GM23338 (cell line): ENCODE measurements at regions not wholly inside any gene's neighbourhood (a gene's known extent, or its start where the extent isn't known, plus 50 kb on each side); places are given as distances from the start of the nearest gene placed in this dataset.

Experiments used
- ATAC-seq: fragments of 200-7000 bp; cut with Tn5 transposase; 3 replicates; pipeline ENCODE4 v1.9.1; 2020
- DNase-seq: peaks from one replicate; pipeline ENCODE4 v3.0.0-alpha.2; 2015; ENCODE audit warnings: low spot score
- H2AFZ ChIP-seq: fragments of 200-600 bp; sonication (generic); 2 replicates; pipeline ENCODE4 v1.8.0; 2016; ENCODE audit warnings: antibody characterized with exemption, mild to moderate bottlenecking, moderate library complexity
- H3F3A ChIP-seq: fragments of 200-600 bp; sonication (generic); replicated peaks from 2 replicates; pipeline ENCODE4 v1.8.0; 2017; ENCODE audit warnings: antibody characterized with exemption, mixed run types, low read depth
- H3K27ac ChIP-seq: fragments of 200-600 bp; sonication (generic); 2 replicates; pipeline ENCODE4 v1.6.1; 2016; ENCODE audit warnings: low read depth
- H3K27me3 ChIP-seq: fragments of 200-600 bp; sonication (generic); 2 replicates; pipeline ENCODE4 v1.8.0; 2016; ENCODE audit warnings: mild to moderate bottlenecking, mixed run types, moderate library complexity; ENCODE audit not compliant: insufficient read depth
- H3K36me3 ChIP-seq: fragments of 200-600 bp; sonication (generic); 2 replicates; pipeline ENCODE4 v1.8.0; 2016; ENCODE audit warnings: mild to moderate bottlenecking; ENCODE audit not compliant: insufficient read depth
- H3K4me1 ChIP-seq: fragments of 200-600 bp; sonication (generic); 2 replicates; pipeline ENCODE4 v1.8.0; 2016; ENCODE audit warnings: mild to moderate bottlenecking, moderate library complexity; ENCODE audit not compliant: insufficient read depth
- H3K4me2 ChIP-seq: fragments of 200-600 bp; sonication (generic); 2 replicates; pipeline ENCODE4 v1.7.1; 2017; ENCODE audit warnings: mixed run types
- H3K4me3 ChIP-seq: fragments of 200-600 bp; sonication (generic); 2 replicates; pipeline ENCODE4 v1.6.1; 2016; ENCODE audit warnings: mixed run types
- H3K79me2 ChIP-seq: fragments of 200-600 bp; sonication (generic); replicated peaks from 2 replicates; pipeline ENCODE4 v1.8.0; 2017; ENCODE audit warnings: mild to moderate bottlenecking; ENCODE audit not compliant: insufficient read depth
- H3K9me2 ChIP-seq: fragments of 200-600 bp; sonication (generic); 2 replicates; pipeline ENCODE4 v1.8.0; 2017; ENCODE audit not compliant: insufficient read depth
- H4K20me1 ChIP-seq: fragments of 200-600 bp; sonication (generic); replicated peaks from 2 replicates; pipeline ENCODE4 v1.8.0; 2017; ENCODE audit warnings: mild to moderate bottlenecking; ENCODE audit not compliant: insufficient read depth
- H3K27ac Mint-ChIP-seq: 2 replicates; pipeline ENCODE4 v1.8.0; 2020; ENCODE audit warnings: inconsistent platforms, mild to moderate bottlenecking, moderate library complexity, mixed read lengths
- H3K27me3 Mint-ChIP-seq: 3 replicates; pipeline ENCODE4 v1.8.0; 2022; ENCODE audit warnings: low read depth, mild to moderate bottlenecking, moderate library complexity, mixed read lengths, inconsistent platforms; ENCODE audit not compliant: insufficient read depth, poor library complexity
- H3K36me3 Mint-ChIP-seq: 3 replicates; pipeline ENCODE4 v1.8.0; 2021; ENCODE audit warnings: low read depth, mild to moderate bottlenecking, inconsistent platforms, moderate library complexity, mixed read lengths
- H3K4me1 Mint-ChIP-seq: 3 replicates; pipeline ENCODE4 v1.8.0; 2020; ENCODE audit warnings: mild to moderate bottlenecking, inconsistent platforms, mixed read lengths
- H3K4me3 Mint-ChIP-seq: 3 replicates; pipeline ENCODE4 v1.8.0; 2021; ENCODE audit warnings: moderate library complexity, mild to moderate bottlenecking, inconsistent platforms, mixed read lengths
- H3K9me3 Mint-ChIP-seq: 3 replicates; pipeline ENCODE4 v1.8.0; 2020; ENCODE audit warnings: moderate library complexity, mild to moderate bottlenecking, inconsistent platforms, mixed read lengths
- CREB1 ChIP-seq: fragments of 250-450 bp; sonication (Bioruptor Pico); IDR thresholded peaks from 2 replicates; pipeline ENCODE4 v1.5.0; 2020; ENCODE audit warnings: low read depth, mild to moderate bottlenecking, moderate library complexity
- EZH2 ChIP-seq: fragments of 200-600 bp; sonication (generic); IDR thresholded peaks from one replicate; pipeline ENCODE4 v1.8.0; 2017; ENCODE audit warnings: antibody characterized with exemption, mild to moderate bottlenecking, low read depth; ENCODE audit not compliant: unreplicated experiment
- EZH2phosphoT487 ChIP-seq: fragments of 200-600 bp; sonication (generic); IDR thresholded peaks from one replicate; pipeline ENCODE4 v1.8.1; 2018; ENCODE audit warnings: antibody characterized with exemption; ENCODE audit not compliant: unreplicated experiment
- JUNB ChIP-seq: IDR thresholded peaks from one replicate; pipeline ENCODE4 v1.6.1; 2016; ENCODE audit warnings: antibody characterized with exemption; ENCODE audit not compliant: unreplicated experiment
- NANOG ChIP-seq: IDR thresholded peaks from 2 replicates; pipeline ENCODE4 v1.6.1; 2016; ENCODE audit warnings: antibody characterized with exemption, borderline replicate concordance
- POLR2AphosphoS5 ChIP-seq: IDR thresholded peaks from 2 replicates; pipeline ENCODE4 v1.6.1; 2016; ENCODE audit warnings: antibody characterized with exemption, low read depth
- STAT1 ChIP-seq: IDR thresholded peaks from one replicate; pipeline ENCODE4 v1.6.1; 2016; ENCODE audit warnings: antibody characterized with exemption; ENCODE audit not compliant: unreplicated experiment
- ZNF331 ChIP-seq: fragments of 250-450 bp; sonication (Bioruptor Pico); IDR thresholded peaks from 2 replicates; pipeline ENCODE4 v1.5.0; 2020; ENCODE audit warnings: low read depth, mild to moderate bottlenecking, moderate library complexity
- TF ChIP-seq, protein P1 (sequence below): fragments of 250-450 bp; sonication (Bioruptor Pico); IDR thresholded peaks from 2 replicates; pipeline ENCODE4 v1.5.0; 2020; ENCODE audit warnings: mild to moderate bottlenecking, moderate library complexity
- TF ChIP-seq, protein P2 (sequence below): IDR thresholded peaks from 2 replicates; pipeline ENCODE4 v1.6.1; 2016; ENCODE audit warnings: antibody characterized with exemption
- TF ChIP-seq, protein P3 (sequence below): IDR thresholded peaks from one replicate; pipeline ENCODE4 v1.6.1; 2018; ENCODE audit warnings: antibody characterized with exemption; ENCODE audit not compliant: unreplicated experiment
- TF ChIP-seq, protein P4 (sequence below), 2 experiments: fragments of 200-600 bp in 1 of 2; sonication (generic) in 1 of 2; conservative IDR thresholded peaks; 2 replicates each; pipeline versions ENCODE4 v1.5.1 to v1.6.1; 2016 to 2017; ENCODE audit warnings: antibody characterized with exemption in 2 of 2, low read depth in 2 of 2, mild to moderate bottlenecking in 2 of 2, moderate library complexity in 1 of 2

DNA sequence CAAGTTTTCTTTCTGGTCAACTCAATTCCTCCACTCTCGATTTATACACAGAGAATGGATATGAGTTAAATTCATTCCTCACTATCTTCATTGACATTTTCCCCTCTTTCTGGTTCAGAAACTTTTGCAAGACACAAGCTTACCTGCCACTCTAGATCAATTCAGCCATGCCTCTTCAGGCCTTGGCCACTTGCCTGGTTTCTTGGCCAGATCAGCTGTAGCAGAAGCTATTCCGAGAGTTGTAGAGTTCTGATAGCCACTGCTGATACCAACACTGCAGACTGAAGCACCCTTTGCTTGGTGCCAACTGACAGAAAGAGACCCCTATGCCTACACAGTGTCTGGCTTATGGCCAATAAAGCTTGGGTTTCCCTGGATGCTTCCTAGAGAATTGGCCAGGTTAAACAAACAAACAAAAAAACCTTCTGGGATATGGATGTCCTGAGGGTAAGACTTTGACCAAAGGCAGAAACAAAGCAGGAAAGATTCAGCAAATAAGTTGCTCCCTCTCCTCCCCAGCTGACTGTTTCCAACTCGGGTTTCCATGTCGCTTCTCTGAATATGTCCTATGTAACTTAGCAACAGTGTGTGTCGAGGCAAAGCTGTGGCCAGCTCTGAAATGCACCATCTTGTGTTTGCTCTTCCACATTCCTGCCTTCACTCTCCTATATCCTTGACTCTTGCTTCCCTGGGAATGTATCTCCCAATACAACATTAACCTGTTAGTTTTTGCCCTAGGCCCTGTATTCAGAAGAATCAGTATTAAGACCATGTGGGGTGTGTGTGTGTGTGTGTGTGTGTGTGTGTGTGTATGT is 521.6 kb downstream of the EPHA3 start (continued):
- TF ChIP-seq, protein P1, sequence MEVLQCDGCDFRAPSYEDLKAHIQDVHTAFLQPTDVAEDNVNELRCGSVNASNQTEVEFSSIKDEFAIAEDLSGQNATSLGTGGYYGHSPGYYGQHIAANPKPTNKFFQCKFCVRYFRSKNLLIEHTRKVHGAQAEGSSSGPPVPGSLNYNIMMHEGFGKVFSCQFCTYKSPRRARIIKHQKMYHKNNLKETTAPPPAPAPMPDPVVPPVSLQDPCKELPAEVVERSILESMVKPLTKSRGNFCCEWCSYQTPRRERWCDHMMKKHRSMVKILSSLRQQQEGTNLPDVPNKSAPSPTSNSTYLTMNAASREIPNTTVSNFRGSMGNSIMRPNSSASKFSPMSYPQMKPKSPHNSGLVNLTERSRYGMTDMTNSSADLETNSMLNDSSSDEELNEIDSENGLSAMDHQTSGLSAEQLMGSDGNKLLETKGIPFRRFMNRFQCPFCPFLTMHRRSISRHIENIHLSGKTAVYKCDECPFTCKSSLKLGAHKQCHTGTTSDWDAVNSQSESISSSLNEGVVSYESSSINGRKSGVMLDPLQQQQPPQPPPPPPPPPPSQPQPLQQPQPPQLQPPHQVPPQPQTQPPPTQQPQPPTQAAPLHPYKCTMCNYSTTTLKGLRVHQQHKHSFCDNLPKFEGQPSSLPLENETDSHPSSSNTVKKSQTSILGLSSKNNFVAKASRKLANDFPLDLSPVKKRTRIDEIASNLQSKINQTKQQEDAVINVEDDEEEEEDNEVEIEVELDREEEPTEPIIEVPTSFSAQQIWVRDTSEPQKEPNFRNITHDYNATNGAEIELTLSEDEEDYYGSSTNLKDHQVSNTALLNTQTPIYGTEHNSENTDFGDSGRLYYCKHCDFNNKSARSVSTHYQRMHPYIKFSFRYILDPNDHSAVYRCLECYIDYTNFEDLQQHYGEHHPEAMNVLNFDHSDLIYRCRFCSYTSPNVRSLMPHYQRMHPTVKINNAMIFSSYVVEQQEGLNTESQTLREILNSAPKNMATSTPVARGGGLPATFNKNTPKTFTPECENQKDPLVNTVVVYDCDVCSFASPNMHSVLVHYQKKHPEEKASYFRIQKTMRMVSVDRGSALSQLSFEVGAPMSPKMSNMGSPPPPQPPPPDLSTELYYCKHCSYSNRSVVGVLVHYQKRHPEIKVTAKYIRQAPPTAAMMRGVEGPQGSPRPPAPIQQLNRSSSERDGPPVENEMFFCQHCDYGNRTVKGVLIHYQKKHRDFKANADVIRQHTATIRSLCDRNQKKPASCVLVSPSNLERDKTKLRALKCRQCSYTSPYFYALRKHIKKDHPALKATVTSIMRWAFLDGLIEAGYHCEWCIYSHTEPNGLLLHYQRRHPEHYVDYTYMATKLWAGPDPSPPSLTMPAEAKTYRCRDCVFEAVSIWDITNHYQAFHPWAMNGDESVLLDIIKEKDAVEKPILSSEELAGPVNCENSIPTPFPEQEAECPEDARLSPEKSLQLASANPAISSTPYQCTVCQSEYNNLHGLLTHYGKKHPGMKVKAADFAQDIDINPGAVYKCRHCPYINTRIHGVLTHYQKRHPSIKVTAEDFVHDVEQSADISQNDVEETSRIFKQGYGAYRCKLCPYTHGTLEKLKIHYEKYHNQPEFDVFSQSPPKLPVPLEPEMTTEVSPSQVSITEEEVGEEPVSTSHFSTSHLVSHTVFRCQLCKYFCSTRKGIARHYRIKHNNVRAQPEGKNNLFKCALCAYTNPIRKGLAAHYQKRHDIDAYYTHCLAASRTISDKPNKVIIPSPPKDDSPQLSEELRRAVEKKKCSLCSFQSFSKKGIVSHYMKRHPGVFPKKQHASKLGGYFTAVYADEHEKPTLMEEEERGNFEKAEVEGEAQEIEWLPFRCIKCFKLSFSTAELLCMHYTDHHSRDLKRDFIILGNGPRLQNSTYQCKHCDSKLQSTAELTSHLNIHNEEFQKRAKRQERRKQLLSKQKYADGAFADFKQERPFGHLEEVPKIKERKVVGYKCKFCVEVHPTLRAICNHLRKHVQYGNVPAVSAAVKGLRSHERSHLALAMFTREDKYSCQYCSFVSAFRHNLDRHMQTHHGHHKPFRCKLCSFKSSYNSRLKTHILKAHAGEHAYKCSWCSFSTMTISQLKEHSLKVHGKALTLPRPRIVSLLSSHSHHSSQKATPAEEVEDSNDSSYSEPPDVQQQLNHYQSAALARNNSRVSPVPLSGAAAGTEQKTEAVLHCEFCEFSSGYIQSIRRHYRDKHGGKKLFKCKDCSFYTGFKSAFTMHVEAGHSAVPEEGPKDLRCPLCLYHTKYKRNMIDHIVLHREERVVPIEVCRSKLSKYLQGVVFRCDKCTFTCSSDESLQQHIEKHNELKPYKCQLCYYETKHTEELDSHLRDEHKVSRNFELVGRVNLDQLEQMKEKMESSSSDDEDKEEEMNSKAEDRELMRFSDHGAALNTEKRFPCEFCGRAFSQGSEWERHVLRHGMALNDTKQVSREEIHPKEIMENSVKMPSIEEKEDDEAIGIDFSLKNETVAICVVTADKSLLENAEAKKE (CRISPR knock-in tag): no peak
- TF ChIP-seq JUNB (no peak), STAT1 (no peak), ZNF331 (no peak)

DNA sequence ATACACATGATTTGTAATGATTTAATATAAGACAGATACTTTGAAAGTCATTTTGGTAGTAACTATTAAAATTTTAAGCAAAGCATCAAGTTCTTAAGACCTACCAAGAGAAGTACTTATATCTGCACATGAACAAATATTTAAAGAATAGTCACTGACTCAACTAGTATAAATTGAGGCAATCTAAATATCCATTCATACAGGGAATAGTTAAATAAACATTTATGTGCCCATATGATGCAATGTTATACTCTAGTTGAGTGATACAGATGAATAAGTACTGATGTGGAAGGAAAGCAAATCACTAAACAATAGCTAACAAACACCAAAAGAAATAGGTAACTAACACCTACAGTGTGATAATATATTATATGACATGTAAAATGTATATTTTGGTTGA is 527.7 kb downstream of the EPHA3 start:
- no peak overlapping the region for H2AFZ ChIP-seq
- no peaks in the 10 kb centered on the region for H3K9me2 ChIP-seq
- no peaks in the 10 kb centered on the region for H3K9me3 Mint-ChIP-seq
- H3K27ac Mint-ChIP-seq: no peak overlapping the region
- H3K4me1 Mint-ChIP-seq: no peaks in the 10 kb centered on the region
- no peaks in the 10 kb centered on the region for H3K79me2 ChIP-seq
- H3K4me3 ChIP-seq: no peak overlapping the region
- ATAC-seq (no peak), DNase-seq (no peak)
- no peak overlapping the region for H3K4me3 Mint-ChIP-seq
- H3K4me1 ChIP-seq: no peaks in the 10 kb centered on the region
- no peak overlapping the region for H3K27ac ChIP-seq
- no peaks in the 10 kb centered on the region for H3F3A ChIP-seq
- no peaks in the 10 kb centered on the region for H3K27me3 Mint-ChIP-seq
- no peaks in the 10 kb centered on the region for H3K36me3 ChIP-seq
- H3K4me2 ChIP-seq: no peak overlapping the region
- H3K36me3 Mint-ChIP-seq: no peaks in the 10 kb centered on the region
- no peaks in the 10 kb centered on the region for H3K27me3 ChIP-seq
- no peaks in the 10 kb centered on the region for H4K20me1 ChIP-seq
- TF ChIP-seq EZH2phosphoT487 (no peak), JUNB (no peak), ZNF331 (no peak), POLR2AphosphoS5 (no peak), NANOG (no peak), STAT1 (no peak), CREB1 (no peak), EZH2 (no peak)
- TF ChIP-seq, protein P2, sequence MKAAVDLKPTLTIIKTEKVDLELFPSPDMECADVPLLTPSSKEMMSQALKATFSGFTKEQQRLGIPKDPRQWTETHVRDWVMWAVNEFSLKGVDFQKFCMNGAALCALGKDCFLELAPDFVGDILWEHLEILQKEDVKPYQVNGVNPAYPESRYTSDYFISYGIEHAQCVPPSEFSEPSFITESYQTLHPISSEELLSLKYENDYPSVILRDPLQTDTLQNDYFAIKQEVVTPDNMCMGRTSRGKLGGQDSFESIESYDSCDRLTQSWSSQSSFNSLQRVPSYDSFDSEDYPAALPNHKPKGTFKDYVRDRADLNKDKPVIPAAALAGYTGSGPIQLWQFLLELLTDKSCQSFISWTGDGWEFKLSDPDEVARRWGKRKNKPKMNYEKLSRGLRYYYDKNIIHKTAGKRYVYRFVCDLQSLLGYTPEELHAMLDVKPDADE: no peak
- TF ChIP-seq, protein P3, sequence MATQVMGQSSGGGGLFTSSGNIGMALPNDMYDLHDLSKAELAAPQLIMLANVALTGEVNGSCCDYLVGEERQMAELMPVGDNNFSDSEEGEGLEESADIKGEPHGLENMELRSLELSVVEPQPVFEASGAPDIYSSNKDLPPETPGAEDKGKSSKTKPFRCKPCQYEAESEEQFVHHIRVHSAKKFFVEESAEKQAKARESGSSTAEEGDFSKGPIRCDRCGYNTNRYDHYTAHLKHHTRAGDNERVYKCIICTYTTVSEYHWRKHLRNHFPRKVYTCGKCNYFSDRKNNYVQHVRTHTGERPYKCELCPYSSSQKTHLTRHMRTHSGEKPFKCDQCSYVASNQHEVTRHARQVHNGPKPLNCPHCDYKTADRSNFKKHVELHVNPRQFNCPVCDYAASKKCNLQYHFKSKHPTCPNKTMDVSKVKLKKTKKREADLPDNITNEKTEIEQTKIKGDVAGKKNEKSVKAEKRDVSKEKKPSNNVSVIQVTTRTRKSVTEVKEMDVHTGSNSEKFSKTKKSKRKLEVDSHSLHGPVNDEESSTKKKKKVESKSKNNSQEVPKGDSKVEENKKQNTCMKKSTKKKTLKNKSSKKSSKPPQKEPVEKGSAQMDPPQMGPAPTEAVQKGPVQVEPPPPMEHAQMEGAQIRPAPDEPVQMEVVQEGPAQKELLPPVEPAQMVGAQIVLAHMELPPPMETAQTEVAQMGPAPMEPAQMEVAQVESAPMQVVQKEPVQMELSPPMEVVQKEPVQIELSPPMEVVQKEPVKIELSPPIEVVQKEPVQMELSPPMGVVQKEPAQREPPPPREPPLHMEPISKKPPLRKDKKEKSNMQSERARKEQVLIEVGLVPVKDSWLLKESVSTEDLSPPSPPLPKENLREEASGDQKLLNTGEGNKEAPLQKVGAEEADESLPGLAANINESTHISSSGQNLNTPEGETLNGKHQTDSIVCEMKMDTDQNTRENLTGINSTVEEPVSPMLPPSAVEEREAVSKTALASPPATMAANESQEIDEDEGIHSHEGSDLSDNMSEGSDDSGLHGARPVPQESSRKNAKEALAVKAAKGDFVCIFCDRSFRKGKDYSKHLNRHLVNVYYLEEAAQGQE: no peak
- TF ChIP-seq, protein P4, sequence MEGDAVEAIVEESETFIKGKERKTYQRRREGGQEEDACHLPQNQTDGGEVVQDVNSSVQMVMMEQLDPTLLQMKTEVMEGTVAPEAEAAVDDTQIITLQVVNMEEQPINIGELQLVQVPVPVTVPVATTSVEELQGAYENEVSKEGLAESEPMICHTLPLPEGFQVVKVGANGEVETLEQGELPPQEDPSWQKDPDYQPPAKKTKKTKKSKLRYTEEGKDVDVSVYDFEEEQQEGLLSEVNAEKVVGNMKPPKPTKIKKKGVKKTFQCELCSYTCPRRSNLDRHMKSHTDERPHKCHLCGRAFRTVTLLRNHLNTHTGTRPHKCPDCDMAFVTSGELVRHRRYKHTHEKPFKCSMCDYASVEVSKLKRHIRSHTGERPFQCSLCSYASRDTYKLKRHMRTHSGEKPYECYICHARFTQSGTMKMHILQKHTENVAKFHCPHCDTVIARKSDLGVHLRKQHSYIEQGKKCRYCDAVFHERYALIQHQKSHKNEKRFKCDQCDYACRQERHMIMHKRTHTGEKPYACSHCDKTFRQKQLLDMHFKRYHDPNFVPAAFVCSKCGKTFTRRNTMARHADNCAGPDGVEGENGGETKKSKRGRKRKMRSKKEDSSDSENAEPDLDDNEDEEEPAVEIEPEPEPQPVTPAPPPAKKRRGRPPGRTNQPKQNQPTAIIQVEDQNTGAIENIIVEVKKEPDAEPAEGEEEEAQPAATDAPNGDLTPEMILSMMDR (conservative IDR thresholded peaks at IDR 0.05; ENCODE audit: low read depth in 2 of 2): no peak
